ENCODE measurements at regions not wholly inside any gene's neighbourhood (a gene's known extent, or its start where the extent isn't known, plus 50 kb on each side); places are given as distances from the start of the nearest gene placed in this dataset.

DNA sequence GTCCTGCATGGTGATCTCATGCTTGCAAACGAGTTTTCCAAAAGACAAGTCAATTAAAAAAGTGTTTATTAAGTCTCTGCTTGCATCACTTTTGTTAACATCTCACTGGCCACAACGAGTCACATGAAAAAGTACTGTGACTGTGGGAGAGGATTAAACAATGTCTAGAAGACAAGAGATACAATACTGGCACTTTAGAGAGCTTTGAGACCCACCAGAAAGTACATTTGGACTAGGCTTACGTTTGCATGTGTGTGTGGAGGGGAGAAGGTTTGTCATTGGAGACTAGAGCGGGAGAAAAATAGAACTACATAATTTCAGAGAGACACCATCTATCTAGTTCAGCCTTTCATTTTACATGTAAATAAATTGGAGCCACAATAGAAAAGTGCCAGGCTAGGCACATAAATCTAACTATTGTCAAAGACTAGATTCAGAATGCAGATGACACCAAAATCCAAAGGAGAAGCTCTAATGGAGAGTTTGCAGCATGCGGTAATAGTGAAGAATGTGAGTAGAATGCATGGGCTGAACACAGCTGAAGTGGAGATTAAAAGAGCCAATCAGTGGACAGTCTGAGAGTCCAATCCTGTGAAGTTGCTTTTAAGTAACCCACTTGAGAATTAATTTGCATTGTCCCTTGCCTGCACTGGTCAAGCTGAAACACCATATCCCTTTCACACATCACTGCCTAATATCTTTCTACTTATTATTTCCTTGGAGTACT is 977.4 kb upstream of the FAT3 start:
- TF ChIP-seq, protein P1, sequence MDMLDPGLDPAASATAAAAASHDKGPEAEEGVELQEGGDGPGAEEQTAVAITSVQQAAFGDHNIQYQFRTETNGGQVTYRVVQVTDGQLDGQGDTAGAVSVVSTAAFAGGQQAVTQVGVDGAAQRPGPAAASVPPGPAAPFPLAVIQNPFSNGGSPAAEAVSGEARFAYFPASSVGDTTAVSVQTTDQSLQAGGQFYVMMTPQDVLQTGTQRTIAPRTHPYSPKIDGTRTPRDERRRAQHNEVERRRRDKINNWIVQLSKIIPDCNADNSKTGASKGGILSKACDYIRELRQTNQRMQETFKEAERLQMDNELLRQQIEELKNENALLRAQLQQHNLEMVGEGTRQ (IDR thresholded peaks at IDR 0.05; ENCODE audit: borderline replicate concordance, low read depth, low read length): no peak
- TF ChIP-seq FOXJ3 (CRISPR knock-in tag; IDR thresholded peaks at IDR 0.05): no peak

All from SK-N-SH (cell line).